ENCODE measurements at regions not wholly inside any gene's neighbourhood (a gene's known extent, or its start where the extent isn't known, plus 50 kb on each side); places are given as distances from the start of the nearest gene placed in this dataset.

DNA sequence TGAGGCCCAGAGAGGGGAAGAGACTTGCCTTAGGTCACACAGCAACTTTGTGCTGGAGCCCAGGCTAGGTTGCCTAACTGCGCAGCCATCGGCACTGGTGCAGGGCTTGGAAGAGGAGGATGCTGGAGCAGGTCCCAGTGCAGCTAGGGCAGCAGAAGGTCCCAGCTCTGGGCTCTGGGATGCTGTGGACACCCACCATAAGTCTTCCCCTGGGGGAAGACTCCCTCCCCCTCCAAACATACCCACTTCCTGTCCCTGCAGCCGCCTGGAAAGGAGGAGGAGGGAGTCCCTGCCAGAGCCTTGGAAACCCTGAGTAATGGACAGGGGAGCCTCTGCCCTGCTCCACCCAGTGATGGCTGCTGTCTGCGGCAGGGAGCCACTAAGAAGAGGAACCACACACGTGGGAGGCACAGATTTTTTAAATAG lies 93.6 kb downstream of the NCR2 start:
- H3K4me3 ChIP-seq: no peak overlapping the region
- no peaks in the 10 kb centered on the region for H3K36me3 ChIP-seq (ENCODE audit: control insufficient read depth in 4 of 4, insufficient read depth in 4 of 4, low read length in 4 of 4)
- peaks cover 0 to 36% (median 13%) of the 10 kb centered on the region in 5 donors for H3K4me1 ChIP-seq (ENCODE audit: control insufficient read depth in 5 of 5, insufficient read depth in 5 of 5, low read length in 5 of 5)
- TF ChIP-seq, protein P1, sequence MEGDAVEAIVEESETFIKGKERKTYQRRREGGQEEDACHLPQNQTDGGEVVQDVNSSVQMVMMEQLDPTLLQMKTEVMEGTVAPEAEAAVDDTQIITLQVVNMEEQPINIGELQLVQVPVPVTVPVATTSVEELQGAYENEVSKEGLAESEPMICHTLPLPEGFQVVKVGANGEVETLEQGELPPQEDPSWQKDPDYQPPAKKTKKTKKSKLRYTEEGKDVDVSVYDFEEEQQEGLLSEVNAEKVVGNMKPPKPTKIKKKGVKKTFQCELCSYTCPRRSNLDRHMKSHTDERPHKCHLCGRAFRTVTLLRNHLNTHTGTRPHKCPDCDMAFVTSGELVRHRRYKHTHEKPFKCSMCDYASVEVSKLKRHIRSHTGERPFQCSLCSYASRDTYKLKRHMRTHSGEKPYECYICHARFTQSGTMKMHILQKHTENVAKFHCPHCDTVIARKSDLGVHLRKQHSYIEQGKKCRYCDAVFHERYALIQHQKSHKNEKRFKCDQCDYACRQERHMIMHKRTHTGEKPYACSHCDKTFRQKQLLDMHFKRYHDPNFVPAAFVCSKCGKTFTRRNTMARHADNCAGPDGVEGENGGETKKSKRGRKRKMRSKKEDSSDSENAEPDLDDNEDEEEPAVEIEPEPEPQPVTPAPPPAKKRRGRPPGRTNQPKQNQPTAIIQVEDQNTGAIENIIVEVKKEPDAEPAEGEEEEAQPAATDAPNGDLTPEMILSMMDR (IDR thresholded peaks at IDR 0.05; ENCODE audit: control extremely low read depth, extremely low read depth): no peak
- ATAC-seq (ENCODE audit: insufficient read depth, low FRiP score): no peak
- no peak for DNase-seq
- WGBS, 2 donors: 17 to 25% methylated on average over 5 of the region's 5 CpGs
- peaks cover 0 to 3% (median 0%) of the 10 kb centered on the region in 4 donors for H3K9me3 ChIP-seq (ENCODE audit: control insufficient read depth in 4 of 4, insufficient read depth in 3 of 4, low read length in 3 of 4)
- no peak overlapping the region for H3K27ac ChIP-seq (ENCODE audit: low read depth in 1 of 2, low read length in 1 of 2)
- peaks cover 0 to 16% (median 14%) of the 10 kb centered on the region in 3 donors for H3K27me3 ChIP-seq (ENCODE audit: control insufficient read depth in 3 of 3, insufficient read depth in 3 of 3, low read length in 2 of 3)
- H3K9ac ChIP-seq (ENCODE audit: insufficient read depth in 1 of 2, low read length in 2 of 2): no peak overlapping the region

DNA sequence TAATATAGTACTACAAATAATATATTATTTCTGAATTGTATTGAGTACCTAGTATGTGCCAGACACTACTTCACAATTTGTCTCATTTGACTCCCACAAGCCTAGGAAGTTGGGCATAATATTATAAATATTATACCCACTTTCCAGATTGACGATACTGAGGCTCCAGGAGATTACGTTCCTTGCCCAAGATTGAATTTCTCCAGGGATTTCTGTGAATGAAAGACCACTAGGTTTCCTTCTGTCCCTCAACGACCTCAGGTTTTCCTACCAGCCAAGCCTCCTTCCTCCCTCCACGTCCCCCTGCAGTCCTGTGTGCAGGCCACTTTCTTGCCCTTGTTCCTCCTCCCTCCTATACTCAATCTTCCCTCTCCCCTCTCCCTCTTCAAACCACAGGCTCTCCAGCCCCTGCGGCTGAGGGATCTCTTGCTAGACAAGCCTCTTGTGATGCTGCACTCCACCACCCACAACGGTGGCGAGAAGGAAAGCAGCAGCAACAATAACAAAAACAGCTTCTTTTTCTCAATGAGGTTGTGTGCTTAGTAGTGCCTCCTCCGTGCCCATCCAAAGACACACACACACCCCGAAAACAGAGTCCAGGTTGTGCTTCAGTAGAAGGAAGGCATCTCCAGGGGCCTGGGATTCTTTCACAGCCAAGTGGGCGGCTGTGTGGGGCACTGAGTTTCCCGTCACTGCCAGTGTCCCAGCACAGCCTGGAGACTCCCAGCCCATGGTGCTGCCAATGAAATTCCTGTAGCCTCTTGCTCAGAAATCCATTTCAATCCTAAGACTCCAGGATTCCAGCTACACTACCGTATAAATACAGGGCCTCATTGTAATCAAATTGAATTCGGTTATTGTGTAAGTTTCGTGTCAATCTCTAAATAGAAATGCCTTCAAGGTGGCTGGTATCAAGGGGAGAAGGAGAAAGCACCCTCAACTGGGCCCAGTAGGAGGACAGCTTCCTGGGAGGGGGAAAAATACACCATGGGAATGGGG lies 94.4 kb downstream of the NCR2 start:
- 76 to 78% methylated on average over 14 of the region's 14 CpGs for WGBS, 2 donors
- ATAC-seq (ENCODE audit: insufficient read depth, low FRiP score) (no peak), DNase-seq (no peak)
- H3K4me1 ChIP-seq (ENCODE audit: control insufficient read depth in 5 of 5, insufficient read depth in 5 of 5, low read length in 5 of 5): peaks cover 0 to 34% (median 13%) of the 10 kb centered on the region in 5 donors
- H3K27ac ChIP-seq (ENCODE audit: low read depth in 1 of 2, low read length in 1 of 2): no peak overlapping the region
- no peak overlapping the region for H3K4me3 ChIP-seq
- H3K27me3 ChIP-seq (ENCODE audit: control insufficient read depth in 3 of 3, insufficient read depth in 3 of 3, low read length in 2 of 3): peaks cover 0 to 16% (median 14%) of the 10 kb centered on the region in 3 donors
- H3K9ac ChIP-seq (ENCODE audit: insufficient read depth in 1 of 2, low read length in 2 of 2): no peak overlapping the region
- TF ChIP-seq, protein P1 (IDR thresholded peaks at IDR 0.05; ENCODE audit: control extremely low read depth, extremely low read depth): no peak
- H3K36me3 ChIP-seq (ENCODE audit: control insufficient read depth in 4 of 4, insufficient read depth in 4 of 4, low read length in 4 of 4): no peaks in the 10 kb centered on the region
- peaks cover 0 to 3% (median 0%) of the 10 kb centered on the region in 4 donors for H3K9me3 ChIP-seq (ENCODE audit: control insufficient read depth in 4 of 4, insufficient read depth in 3 of 4, low read length in 3 of 4)

DNA sequence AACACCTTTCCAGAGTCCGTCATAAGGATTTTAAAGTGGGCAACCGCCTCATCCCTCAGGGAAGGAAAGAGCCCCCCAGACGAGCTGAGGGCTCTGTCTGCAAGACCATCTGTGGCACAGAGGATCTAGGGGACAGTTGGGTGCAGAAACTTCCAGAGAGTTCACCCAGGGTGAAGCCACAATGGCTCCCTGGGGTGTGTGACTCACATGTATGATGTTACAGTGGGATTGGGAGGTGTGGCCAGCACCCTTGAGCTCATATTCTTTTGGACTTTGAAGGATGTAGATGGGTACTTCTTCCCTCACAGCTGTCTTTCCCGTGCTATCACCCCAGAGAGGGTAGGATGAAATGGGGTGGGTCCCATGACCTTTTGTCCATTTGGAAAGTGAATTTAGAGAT lies 95.5 kb downstream of the NCR2 start:
- Histone ChIP-seq H3K9ac (ENCODE audit: insufficient read depth in 1 of 2, low read length in 2 of 2) (no peak overlapping the region), H3K27me3 (ENCODE audit: control insufficient read depth in 3 of 3, insufficient read depth in 3 of 3, low read length in 2 of 3) (peaks cover 0 to 14% (median 9%) of the 10 kb centered on the region in 3 donors), H3K9me3 (ENCODE audit: control insufficient read depth in 4 of 4, insufficient read depth in 3 of 4, low read length in 3 of 4) (peaks cover 0 to 3% (median 0%) of the 10 kb centered on the region in 4 donors), H3K4me3 (no peak overlapping the region), H3K4me1 (ENCODE audit: control insufficient read depth in 5 of 5, insufficient read depth in 5 of 5, low read length in 5 of 5) (peaks cover 0 to 34% (median 13%) of the 10 kb centered on the region in 5 donors), H3K27ac (ENCODE audit: low read depth in 1 of 2, low read length in 1 of 2) (no peak overlapping the region), H3K36me3 (ENCODE audit: control insufficient read depth in 4 of 4, insufficient read depth in 4 of 4, low read length in 4 of 4) (no peaks in the 10 kb centered on the region)
- 77% methylated on average over 4 of the region's 4 CpGs for WGBS, 2 donors
- TF ChIP-seq, protein P1 (IDR thresholded peaks at IDR 0.05; ENCODE audit: control extremely low read depth, extremely low read depth): no peak
- no peak for ATAC-seq (ENCODE audit: insufficient read depth, low FRiP score)
- no peak for DNase-seq
